T-cell (primary cell): ENCODE measurements at regions not wholly inside any gene's neighbourhood (a gene's known extent, or its start where the extent isn't known, plus 50 kb on each side); places are given as distances from the start of the nearest gene placed in this dataset.

Experiments
- ATAC-seq, 4 experiments: fragments of 200-7000 bp in 3 of 4; fragments of 150-1000 bp in 1 of 4; cut with Tn5 transposase; replicated peaks in 1 of 4; 1 replicate in 3 of 4; 2 replicates in 1 of 4; pipeline ENCODE4 v1.10.0; 2021; ENCODE audit warnings: moderate library complexity in 3 of 4, mild to moderate bottlenecking in 2 of 4, moderate number of reproducible peaks in 1 of 4
- CTCF ChIA-PET, 2 donors: fragments of 300-600 bp; sonication (Branson Sonifier 250); formaldehyde crosslinking; loops; one replicate each; lab custom pipeline; 2022; ENCODE audit warnings: antibody characterized with exemption in 2 of 2; lab: Charles Lee
- POLR2A ChIA-PET, 2 donors: fragments of 300-600 bp; sonication (Branson Sonifier 250); formaldehyde crosslinking; loops; one replicate each; lab custom pipeline; 2022; ENCODE audit warnings: antibody characterized with exemption in 2 of 2; lab: Charles Lee
- DNase-seq, 35 experiments: peaks; one replicate each; pipeline versions ENCODE4 v3.0.0 to v3.0.0-alpha.2; 2013 to 2023
- H3K27ac ChIP-seq: one replicate; pipeline ENCODE4 v1.5.1; 2013; ENCODE audit warnings: low read length
- H3K27me3 ChIP-seq, 2 experiments: replicated peaks in 1 of 2; 1 replicate in 1 of 2; 2 replicates in 1 of 2; pipeline versions ENCODE4 v1.6.1 to v1.7.0; 2013; ENCODE audit warnings: low read length in 1 of 2, mixed read lengths in 1 of 2; ENCODE audit not compliant: control insufficient read depth in 2 of 2, insufficient read depth in 2 of 2; ENCODE audit errors: extremely low read depth in 1 of 2
- H3K36me3 ChIP-seq, 2 donors: 1 replicate in 1 of 2; 2 replicates in 1 of 2; pipeline versions ENCODE4 v1.6.1 to v1.7.0; 2013; ENCODE audit warnings: low read length in 1 of 2; ENCODE audit not compliant: control insufficient read depth in 2 of 2, insufficient read depth in 1 of 2; ENCODE audit errors: extremely low read depth in 1 of 2
- H3K4me1 ChIP-seq, 2 experiments: 1 replicate in 1 of 2; 2 replicates in 1 of 2; pipeline versions ENCODE4 v1.6.1 to v1.7.0; 2013; ENCODE audit warnings: low read length in 2 of 2, mixed read lengths in 1 of 2; ENCODE audit not compliant: insufficient read depth in 2 of 2, control insufficient read depth in 1 of 2; ENCODE audit errors: extremely low read depth in 1 of 2
- H3K4me3 ChIP-seq, 2 donors: 1 replicate in 1 of 2; 2 replicates in 1 of 2; pipeline versions ENCODE4 v1.5.1 to v1.7.0; 2013; ENCODE audit warnings: mild to moderate bottlenecking in 2 of 2, low read length in 1 of 2, moderate library complexity in 1 of 2; ENCODE audit not compliant: control insufficient read depth in 1 of 2; ENCODE audit errors: extremely low read depth in 1 of 2
- H3K9me3 ChIP-seq: 2 replicates; pipeline ENCODE4 v1.7.0; 2013
- H3K27ac Mint-ChIP-seq, 2 donors: one replicate each; pipeline ENCODE4 v1.8.0; 2020 to 2021; ENCODE audit warnings: mild to moderate bottlenecking in 2 of 2, mixed read lengths in 2 of 2
- H3K27me3 Mint-ChIP-seq, 2 donors: one replicate each; pipeline ENCODE4 v1.8.0; 2021 to 2022; ENCODE audit warnings: mixed read lengths in 2 of 2
- H3K36me3 Mint-ChIP-seq: one replicate; pipeline ENCODE4 v1.8.0; 2021; ENCODE audit warnings: mixed read lengths
- H3K4me1 Mint-ChIP-seq, 3 donors: one replicate each; pipeline ENCODE4 v1.8.0; 2020 to 2022; ENCODE audit warnings: mixed read lengths in 3 of 3, mild to moderate bottlenecking in 1 of 3
- H3K4me3 Mint-ChIP-seq, 3 donors: one replicate each; pipeline ENCODE4 v1.8.0; 2020 to 2022; ENCODE audit warnings: mild to moderate bottlenecking in 3 of 3, mixed read lengths in 3 of 3, moderate library complexity in 3 of 3
- H3K9me3 Mint-ChIP-seq, 3 donors: one replicate each; pipeline ENCODE4 v1.8.0; 2020 to 2022; ENCODE audit warnings: mixed read lengths in 3 of 3
- WGBS: methylation state at CpG from one replicate; pipeline ENCODE4 v1.1.5; 2013; ENCODE audit warnings: missing lambda C conversion rate; ENCODE audit not compliant: insufficient coverage; 5-methylcytosine and 5-hydroxymethylcytosine counted together

GRCh38 chr17:51445946-51446345 lies 185.6 kb downstream of the UTP18 start:
- WGBS, result 0% methylated on average over 3 of the region's 4 CpGs
- ChIA-PET POLR2A (no interaction called here), CTCF (no interaction called here)

DNA sequence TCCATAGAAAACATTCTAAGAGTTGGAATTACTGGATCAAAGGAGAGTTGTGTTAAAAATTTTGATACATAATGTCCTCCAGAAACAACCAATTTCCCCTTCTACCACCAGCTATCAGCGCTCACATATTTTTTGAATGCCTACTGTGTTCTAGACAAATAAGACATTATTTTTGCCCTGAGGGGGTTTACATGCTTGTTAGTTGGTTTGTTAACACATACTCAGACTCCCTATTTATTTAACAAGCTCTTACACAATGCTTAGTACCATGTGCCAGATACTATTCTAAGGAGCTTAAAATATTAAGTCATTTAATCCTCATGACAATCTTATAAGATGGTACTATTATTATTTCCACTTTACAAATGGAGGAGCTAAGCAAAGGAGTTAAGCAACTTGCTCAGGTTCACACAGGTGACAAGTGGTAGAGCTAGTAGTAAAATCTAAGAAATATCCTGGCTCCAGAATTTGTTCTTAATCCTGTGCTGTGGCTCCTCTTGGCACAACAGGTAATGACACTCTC lies 194.2 kb downstream of the UTP18 start:
- Mint-ChIP-seq H3K4me1 (no peaks in the 10 kb centered on the region), H3K27me3 (peaks cover 0 to 3% of the 10 kb centered on the region in 2 donors), H3K4me3 (no peak overlapping the region), H3K36me3 (no peaks in the 10 kb centered on the region), H3K27ac (no peak overlapping the region), H3K9me3 (peaks cover 0 to 7% (median 0%) of the 10 kb centered on the region in 3 donors)
- no peaks in the 10 kb centered on the region for H3K4me1 ChIP-seq
- no peak overlapping the region for H3K4me3 ChIP-seq
- H3K27me3 ChIP-seq, result no peaks in the 10 kb centered on the region
- ChIA-PET POLR2A (no interaction called here), CTCF (no interaction called here)
- no peak overlapping the region for H3K27ac ChIP-seq
- WGBS, result no CpG with 5 or more reads among the region's 1 CpG
- no peaks in the 10 kb centered on the region for H3K9me3 ChIP-seq
- ATAC-seq, result no peak
- no peak for DNase-seq
- no peaks in the 10 kb centered on the region for H3K36me3 ChIP-seq

More at GRCh38 chr17:51445946-51446345, 185.6 kb downstream of the UTP18 start:
- H3K9me3 Mint-ChIP-seq, result peaks cover 0 to 8% (median 5%) of the 10 kb centered on the region in 3 donors
- no peaks in the 10 kb centered on the region for H3K9me3 ChIP-seq
- no peaks in the 10 kb centered on the region for H3K36me3 ChIP-seq
- H3K27ac Mint-ChIP-seq, result no peak overlapping the region
- H3K36me3 Mint-ChIP-seq, result peaks cover 8% of the 10 kb centered on the region
- no peak for DNase-seq
- H3K27me3 ChIP-seq, result peaks cover 0 to 16% of the 10 kb centered on the region in 2 experiments
- H3K4me3 ChIP-seq, result no peak overlapping the region
- peaks cover 4 to 5% of the 10 kb centered on the region in 2 experiments for H3K4me1 ChIP-seq
- no peaks in the 10 kb centered on the region for H3K27me3 Mint-ChIP-seq
- ATAC-seq, result no peak
- no peak overlapping the region for H3K4me3 Mint-ChIP-seq
- H3K4me1 Mint-ChIP-seq, result peaks cover 8 to 12% (median 12%) of the 10 kb centered on the region in 3 donors
- H3K27ac ChIP-seq, result no peak overlapping the region

- no peak overlapping the region for H3K4me3 Mint-ChIP-seq
- H3K27ac Mint-ChIP-seq, result no peak overlapping the region
Measured at GRCh38 chr17:51455211-51455610, 194.9 kb downstream of the UTP18 start.

DNA sequence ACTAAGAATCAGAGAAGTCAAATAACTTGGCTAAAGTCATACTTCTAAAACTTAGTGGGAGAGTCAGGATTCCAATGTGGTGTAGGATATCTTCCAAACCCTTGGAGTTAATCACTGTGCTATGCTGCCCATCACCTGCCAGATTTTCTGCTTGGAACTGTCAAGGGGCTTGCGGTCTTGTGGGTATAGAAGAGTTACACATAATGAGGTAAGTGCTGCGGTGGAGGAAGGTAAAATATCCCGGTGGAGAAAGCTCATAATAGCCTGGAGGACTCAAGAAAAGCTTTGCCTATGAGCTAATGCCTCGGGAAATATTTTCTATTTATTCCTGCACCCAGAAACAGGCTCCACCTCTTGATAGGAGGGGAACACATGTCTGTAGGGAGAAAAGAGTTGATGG lies 195.6 kb downstream of the UTP18 start:
- Mint-ChIP-seq H3K27me3 (peaks cover 0 to 3% of the 10 kb centered on the region in 2 donors), H3K4me1 (no peaks in the 10 kb centered on the region), H3K4me3 (no peak overlapping the region), H3K27ac (no peak overlapping the region), H3K36me3 (no peaks in the 10 kb centered on the region), H3K9me3 (no peaks in the 10 kb centered on the region)
- Histone ChIP-seq H3K4me1 (no peaks in the 10 kb centered on the region), H3K36me3 (no peaks in the 10 kb centered on the region), H3K4me3 (no peak overlapping the region), H3K27me3 (no peaks in the 10 kb centered on the region), H3K27ac (no peak overlapping the region), H3K9me3 (no peaks in the 10 kb centered on the region)
- ATAC-seq (no peak), DNase-seq (no peak)
- WGBS, result 90% methylated on average over 2 of the region's 4 CpGs
- CTCF ChIA-PET, result no interaction called here
- POLR2A ChIA-PET, result no interaction called here

More at GRCh38 chr17:51455211-51455610, 194.9 kb downstream of the UTP18 start:
- Histone ChIP-seq H3K4me1 (no peaks in the 10 kb centered on the region), H3K36me3 (no peaks in the 10 kb centered on the region), H3K9me3 (no peaks in the 10 kb centered on the region), H3K27ac (no peak overlapping the region), H3K27me3 (no peaks in the 10 kb centered on the region), H3K4me3 (no peak overlapping the region)
- H3K4me1 Mint-ChIP-seq, result no peaks in the 10 kb centered on the region
- DNase-seq (no peak), ATAC-seq (no peak)
- no peaks in the 10 kb centered on the region for H3K9me3 Mint-ChIP-seq
- CTCF ChIA-PET, result no interaction called here
- H3K27me3 Mint-ChIP-seq, result peaks cover 0 to 3% of the 10 kb centered on the region in 2 donors
- POLR2A ChIA-PET, result no interaction called here
- H3K36me3 Mint-ChIP-seq, result no peaks in the 10 kb centered on the region

DNA sequence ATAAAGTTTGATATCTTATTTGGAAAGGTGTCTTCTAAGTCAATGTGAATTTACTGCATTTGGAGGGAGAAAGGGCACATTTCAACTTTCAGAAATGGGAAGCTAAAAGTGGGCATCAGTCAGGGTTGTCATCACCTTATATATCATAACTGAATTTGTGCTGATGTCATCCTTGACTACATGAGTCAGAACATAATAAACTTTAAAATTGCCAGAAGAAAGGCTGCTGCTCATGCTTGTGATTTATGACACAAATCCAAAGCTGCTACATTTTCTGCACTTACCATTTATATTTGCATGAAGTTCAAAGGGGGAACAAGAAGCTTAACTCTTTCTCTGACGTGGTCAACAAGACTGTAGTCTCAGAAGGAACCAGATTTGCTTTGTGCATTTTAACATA lies 196.6 kb downstream of the UTP18 start:
- no peak for ATAC-seq
- Mint-ChIP-seq H3K27me3 (peaks cover 0 to 3% of the 10 kb centered on the region in 2 donors), H3K9me3 (no peaks in the 10 kb centered on the region), H3K4me1 (no peaks in the 10 kb centered on the region), H3K4me3 (no peak overlapping the region), H3K36me3 (no peaks in the 10 kb centered on the region), H3K27ac (no peak overlapping the region)
- CTCF ChIA-PET, result no interaction called here
- Histone ChIP-seq H3K4me3 (no peak overlapping the region), H3K36me3 (no peaks in the 10 kb centered on the region), H3K4me1 (peaks cover 0 to 3% of the 10 kb centered on the region in 2 experiments), H3K27me3 (no peaks in the 10 kb centered on the region), H3K9me3 (no peaks in the 10 kb centered on the region), H3K27ac (no peak overlapping the region)
- DNase-seq, result no peak
- POLR2A ChIA-PET, result interaction anchor here in 1 of 2 donors (0.5 kb wide), 1 partner anchor 808 kb away, joined by 6 read pairs; no protein-coding TSS in a partner anchor
- no CpG with 5 or more reads among the region's 1 CpG for WGBS

GRCh38 chr17:51461578-51462004 lies 201.2 kb downstream of the UTP18 start:
- Histone ChIP-seq H3K36me3 (no peaks in the 10 kb centered on the region), H3K27ac (no peak overlapping the region), H3K9me3 (no peaks in the 10 kb centered on the region), H3K4me1 (peaks cover 0 to 3% of the 10 kb centered on the region in 2 experiments), H3K27me3 (peaks cover 0 to 5% of the 10 kb centered on the region in 2 experiments), H3K4me3 (no peak overlapping the region)
- peak; percentile 44 to 77 (median 54) for ATAC-seq
- ChIA-PET CTCF (interaction anchor here (0.6 to 1.6 kb wide), 8 partner anchors 9 to 109 kb away, joined by 3 to 8 read pairs (median 4); no protein-coding TSS in a partner anchor), POLR2A (no interaction called here)
- no peak overlapping the region for H3K4me3 Mint-ChIP-seq
- H3K27ac Mint-ChIP-seq, result no peak overlapping the region
- DNase-seq, result peak in 31 of 35 experiments; percentile 7 to 69 (median 27)
- 67% methylated on average over 9 of the region's 11 CpGs for WGBS
- no peaks in the 10 kb centered on the region for H3K36me3 Mint-ChIP-seq
- no peaks in the 10 kb centered on the region for H3K4me1 Mint-ChIP-seq
- no peaks in the 10 kb centered on the region for H3K9me3 Mint-ChIP-seq
- H3K27me3 Mint-ChIP-seq, result peaks cover 0 to 3% of the 10 kb centered on the region in 2 donors
